ENCODE measurements at regions not wholly inside any gene's neighbourhood (a gene's known extent, or its start where the extent isn't known, plus 50 kb on each side); places are given as distances from the start of the nearest gene placed in this dataset.
"Not testable (repeated sequence)": the region's sequence is repeated elsewhere in the genome, so short reads cannot be mapped to it uniquely, and the experiment has no call there.

- intact Hi-C loops (cut with micrococcal nuclease), result not testable (repeated sequence)
Measured at GRCh38 chrX:124181515-124181914, 150.9 kb upstream of the TEX13D start.

DNA sequence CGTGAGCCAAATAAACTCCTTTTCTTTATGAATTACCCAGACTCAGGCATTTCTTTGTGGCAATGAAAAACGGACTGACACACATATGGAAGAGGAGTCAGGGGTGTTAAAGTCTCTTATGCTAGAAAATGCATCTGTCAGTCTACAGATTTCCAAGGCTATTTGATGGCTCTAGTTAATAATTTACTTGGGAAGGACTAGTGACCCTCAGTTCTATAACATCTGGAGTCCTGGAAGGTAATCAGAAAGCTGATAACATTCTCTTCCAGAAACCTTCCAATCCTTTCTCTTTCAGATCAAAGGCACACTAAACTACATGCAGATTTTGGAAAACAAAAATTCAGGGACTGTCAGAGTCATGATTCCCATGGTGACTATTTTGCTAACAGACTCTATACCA, 142.0 kb upstream of the TEX13D start:
- intact Hi-C loops (cut with micrococcal nuclease), result no loop called here

DNA sequence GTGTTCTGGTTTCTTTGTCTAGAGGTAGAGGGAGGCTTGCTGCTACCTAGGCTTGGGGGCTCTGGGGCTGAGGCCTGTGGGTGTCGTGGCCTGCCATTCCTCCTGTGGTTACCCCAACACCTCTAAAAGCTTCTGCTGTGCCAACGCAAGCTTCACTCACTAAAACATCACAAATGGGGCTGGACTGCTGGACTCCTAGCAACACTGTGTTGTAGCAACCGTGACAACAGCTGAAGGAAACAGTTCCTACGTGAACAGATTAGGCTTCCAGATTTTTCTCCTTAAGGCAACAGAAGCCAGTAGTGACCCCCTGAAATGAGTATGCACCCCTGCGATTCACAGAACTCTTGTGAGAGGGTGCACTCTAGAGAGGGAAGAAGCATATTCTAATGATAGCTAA, 138.3 kb upstream of the TEX13D start:
- intact Hi-C loops (cut with micrococcal nuclease), result no loop called here

DNA sequence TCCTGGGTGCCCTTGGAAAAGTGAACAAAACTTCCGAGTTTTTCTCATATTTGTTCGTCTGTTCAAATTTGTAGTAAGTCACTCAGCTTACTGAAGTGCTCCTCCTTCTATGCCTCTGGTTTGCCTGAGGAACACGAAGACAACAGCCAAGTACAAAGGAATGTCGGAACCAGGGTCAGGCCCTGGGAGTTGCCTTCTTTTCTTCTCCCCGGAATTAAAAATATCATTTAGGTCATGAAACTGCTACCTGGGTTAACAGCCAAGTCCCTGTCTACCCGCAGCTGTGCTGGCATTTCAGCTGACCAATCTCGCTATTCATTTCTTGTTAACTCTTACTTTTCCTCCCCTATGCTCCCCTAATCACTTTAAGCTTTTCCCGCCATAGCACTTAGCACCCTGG, 137.6 kb upstream of the TEX13D start:
- intact Hi-C loops (cut with micrococcal nuclease), result no loop called here

GRCh38 chrX:124203311-124203710, 129.1 kb upstream of the TEX13D start:
- intact Hi-C loops (cut with micrococcal nuclease), result no loop called here

- intact Hi-C loops (cut with micrococcal nuclease), result no loop called here
Measured at GRCh38 chrX:124208660-124209059, 123.8 kb upstream of the TEX13D start.

- intact Hi-C loops (cut with micrococcal nuclease), result loop anchor here (5.0 kb wide), 1 partner anchor 182 kb away; no protein-coding TSS in a partner anchor
Measured at GRCh38 chrX:124209792-124210576, 122.5 kb upstream of the TEX13D start.

DNA sequence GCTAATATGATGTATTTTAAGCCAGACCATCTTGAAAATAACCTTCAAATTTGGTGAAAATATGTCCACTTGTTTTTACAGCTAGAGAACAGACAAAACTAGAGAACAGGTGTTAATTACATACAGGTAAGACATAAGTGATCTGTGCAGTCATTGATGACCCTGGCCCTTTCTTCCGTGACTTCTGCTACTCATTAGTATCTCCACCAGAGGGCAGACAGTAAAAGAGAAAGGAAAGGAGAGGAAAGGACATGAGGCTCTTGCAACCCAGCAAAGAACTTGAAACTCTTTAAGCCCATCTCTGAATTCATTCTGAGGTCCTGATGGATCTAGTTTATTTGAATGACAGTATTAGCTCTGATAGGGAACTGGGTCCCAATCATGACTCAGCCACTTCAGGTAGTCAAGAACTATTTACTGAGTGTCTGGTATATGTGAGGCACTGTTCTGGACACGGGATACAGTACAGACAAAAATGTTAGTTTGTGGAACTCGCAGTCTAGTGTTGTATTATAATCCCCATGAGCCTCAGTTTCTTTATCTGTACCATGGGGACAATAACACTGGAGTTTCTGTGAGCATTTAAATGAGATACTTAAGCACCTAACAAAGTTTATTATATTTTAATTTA, 121.0 kb upstream of the TEX13D start:
- intact Hi-C loops (cut with micrococcal nuclease), result loop anchor here (5.0 kb wide), 1 partner anchor 181 kb away; no protein-coding TSS in a partner anchor

DNA sequence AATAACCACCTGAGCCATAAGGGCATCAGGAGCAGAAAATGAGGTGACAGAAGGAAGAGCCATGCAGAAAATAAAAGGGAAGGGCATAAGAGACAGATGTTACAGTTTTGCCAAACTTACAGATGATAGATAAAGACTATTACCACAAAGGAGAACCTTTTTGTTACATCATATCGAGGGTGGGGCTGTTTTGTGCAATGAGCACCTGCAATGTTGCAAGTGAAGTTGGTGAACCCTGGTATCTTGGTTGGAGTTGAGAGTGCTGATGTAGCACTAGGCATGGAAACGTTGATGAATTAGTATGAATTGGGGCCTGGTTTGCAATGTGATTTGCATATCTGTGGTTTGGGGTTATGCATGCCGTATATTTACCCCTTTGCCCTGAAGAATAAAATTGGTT, 119.8 kb upstream of the TEX13D start:
- intact Hi-C loops (cut with micrococcal nuclease), result loop anchor here (5.0 kb wide), 1 partner anchor 180 kb away; no protein-coding TSS in a partner anchor

GRCh38 chrX:124215786-124216185, 116.7 kb upstream of the TEX13D start:
- intact Hi-C loops (cut with micrococcal nuclease), result loop anchor here (5.0 kb wide), 2 partner anchors 87 to 128 kb away; no protein-coding TSS in a partner anchor

DNA sequence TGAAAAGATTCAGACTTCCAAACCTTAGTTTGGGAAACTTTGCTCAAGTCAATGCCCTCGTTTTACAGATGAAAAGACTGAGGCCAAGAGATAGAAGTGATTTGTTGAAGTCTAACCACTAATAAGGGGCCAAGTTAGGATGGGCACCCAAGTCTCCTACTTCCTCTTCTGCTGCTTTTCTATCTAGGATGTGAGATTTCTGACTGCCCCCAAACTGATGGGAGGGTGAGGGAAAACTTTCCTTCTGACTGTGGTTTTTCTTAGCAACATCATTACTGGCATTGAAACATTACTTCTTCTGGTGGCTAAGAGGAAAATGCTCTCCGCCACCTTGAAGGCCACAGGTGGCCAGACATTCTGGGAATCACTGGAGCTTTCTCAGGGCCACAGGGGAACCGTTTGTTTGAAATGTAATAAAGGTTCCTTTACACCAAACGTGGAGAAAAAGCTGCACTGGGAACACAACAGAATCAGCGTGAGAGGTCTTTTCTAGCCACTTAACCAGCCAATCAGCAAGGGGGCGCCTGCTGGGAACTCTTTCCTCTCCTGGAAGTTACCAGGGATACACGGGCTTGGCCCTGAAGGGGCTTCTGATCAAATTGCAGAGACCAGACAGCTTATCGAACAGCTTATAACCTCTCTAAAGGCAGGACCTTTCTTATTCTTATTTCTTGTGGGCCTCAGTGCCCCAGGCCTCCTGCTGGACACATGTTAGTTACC, 115.9 kb upstream of the TEX13D start:
- intact Hi-C loops (cut with micrococcal nuclease), result loop anchor here (1.0 to 5.0 kb wide), 4 partner anchors 86 to 253 kb away; partner anchors contain the start of gene SH2D1A

DNA sequence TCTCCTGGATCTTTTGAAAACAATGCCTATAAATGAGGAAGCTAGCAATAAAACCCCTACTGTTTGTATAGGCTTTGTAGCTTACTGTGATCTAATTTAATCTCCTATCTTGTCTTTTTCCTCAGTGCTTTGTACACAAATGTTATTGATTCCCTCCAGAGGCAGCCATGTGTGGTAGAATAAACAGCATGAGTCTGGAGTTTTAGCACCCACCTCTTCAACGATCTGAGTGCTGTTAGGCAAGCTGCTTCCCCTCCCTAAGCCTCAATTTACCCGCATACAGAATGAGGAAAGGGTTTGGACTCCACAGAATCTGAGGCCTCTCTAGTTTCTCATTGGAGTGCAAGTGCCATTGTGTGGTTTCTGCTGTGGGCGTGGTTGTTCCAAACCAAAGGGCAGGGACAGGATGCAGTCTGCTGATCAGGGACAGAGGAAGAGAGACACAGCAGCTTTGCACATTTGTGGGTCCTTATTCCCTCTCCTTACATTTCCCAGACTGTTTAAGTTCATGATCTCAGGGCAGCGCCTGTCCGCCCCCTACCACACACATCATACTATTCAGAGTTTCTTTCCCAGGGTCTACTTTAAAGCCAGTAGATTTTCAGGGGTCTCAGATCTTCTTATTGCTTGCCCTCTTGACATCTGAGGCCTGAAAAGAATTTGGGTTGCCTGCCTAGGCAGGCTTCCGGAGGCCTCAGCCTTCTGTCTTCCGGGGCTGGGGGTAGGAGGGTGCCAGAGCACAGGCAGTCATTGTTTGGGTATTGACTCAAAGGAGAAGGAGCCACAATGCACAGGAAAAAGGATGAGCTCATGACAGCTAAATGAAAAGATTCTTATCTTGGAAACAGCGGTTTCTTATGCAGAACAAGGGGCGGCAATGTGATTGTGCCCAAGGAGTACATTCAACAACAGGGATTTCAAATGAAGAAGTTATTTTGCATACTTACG, 114.9 kb upstream of the TEX13D start:
- intact Hi-C loops (cut with micrococcal nuclease), result loop anchor here (1.0 to 5.0 kb wide), 5 partner anchors 22 to 254 kb away; partner anchors contain the start of gene SH2D1A

DNA sequence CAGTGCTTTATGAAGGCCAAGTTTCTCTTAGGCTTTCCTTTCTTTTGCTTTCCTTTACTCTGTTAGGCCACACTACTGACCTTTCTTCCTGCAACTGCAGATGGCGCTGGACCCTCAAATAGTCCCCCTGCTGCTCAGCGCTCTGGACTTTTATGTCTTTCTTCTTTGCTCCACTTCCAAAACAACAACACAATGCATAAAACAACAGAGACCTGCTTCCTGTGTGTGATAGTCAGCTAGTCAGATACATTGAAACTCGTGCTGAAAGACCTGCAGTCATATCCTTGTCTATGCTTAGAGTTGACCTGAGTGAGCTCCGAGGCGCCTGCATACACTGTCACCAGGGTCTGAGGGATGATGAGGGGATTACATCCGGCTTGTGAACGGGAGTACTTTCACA, 108.9 kb upstream of the TEX13D start:
- intact Hi-C loops (cut with micrococcal nuclease), result no loop called here

DNA sequence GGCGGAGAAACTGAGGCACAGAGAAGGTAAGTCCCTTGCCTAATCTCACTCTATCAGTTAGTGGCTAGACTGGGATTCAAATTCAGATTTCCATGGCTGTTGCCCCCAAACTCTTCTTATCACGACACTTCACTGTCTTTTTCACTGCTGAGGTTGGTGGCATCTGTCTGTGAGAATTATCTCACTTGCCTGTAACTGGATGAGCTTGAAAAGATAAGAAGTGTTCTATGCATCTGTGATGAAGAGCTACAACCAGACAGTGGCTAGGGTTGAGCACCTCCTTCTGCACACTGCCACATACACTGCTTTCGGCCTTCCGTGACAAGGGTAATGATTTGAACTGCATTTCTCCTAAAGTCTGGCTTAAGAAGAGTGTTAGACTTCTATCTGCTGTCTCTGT, 107.9 kb upstream of the TEX13D start:
- intact Hi-C loops (cut with micrococcal nuclease), result no loop called here

DNA sequence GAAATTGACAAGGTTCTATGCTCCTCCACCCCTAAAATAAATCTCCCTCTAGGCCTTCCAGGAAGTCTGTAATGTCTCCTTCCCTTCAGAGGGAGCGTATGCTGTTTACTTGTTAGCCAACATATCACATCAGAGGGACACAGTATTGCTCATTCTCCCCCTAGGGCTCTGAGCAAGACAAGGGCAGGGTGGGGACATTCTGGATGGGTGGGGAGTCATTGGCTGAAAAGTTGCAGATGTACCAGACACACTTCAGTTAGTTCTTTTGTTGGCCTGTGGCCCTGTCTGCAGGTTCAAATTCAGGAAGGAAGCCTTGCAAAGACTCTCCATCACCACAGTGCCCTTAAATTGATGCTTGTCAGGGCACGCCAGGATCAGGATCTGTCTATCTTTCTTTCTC, 106.3 kb upstream of the TEX13D start:
- intact Hi-C loops (cut with micrococcal nuclease), result no loop called here

- intact Hi-C loops (cut with micrococcal nuclease), result no loop called here
Measured at GRCh38 chrX:124228849-124229248, 103.6 kb upstream of the TEX13D start.

- intact Hi-C loops (cut with micrococcal nuclease), result no loop called here
Measured at GRCh38 chrX:124229374-124229773, 103.1 kb upstream of the TEX13D start.

GRCh38 chrX:124230655-124231450, 101.6 kb upstream of the TEX13D start:
- intact Hi-C loops (cut with micrococcal nuclease), result no loop called here

GRCh38 chrX:124231451-124231759, 101.1 kb upstream of the TEX13D start:
- intact Hi-C loops (cut with micrococcal nuclease), result no loop called here

GRCh38 chrX:124232523-124233201, 99.8 kb upstream of the TEX13D start:
- intact Hi-C loops (cut with micrococcal nuclease), result no loop called here

Measured in T-helper 2 cell treated with Interferon-gamma antibody and Interleukin-4, amounts not matched to agents 100 ng/mL and 5 ng/mL, for 36 hours (primary cell).